ENCODE measurements at regions not wholly inside any gene's neighbourhood (a gene's known extent, or its start where the extent isn't known, plus 50 kb on each side); places are given as distances from the start of the nearest gene placed in this dataset.

GRCh38 chr11:92766698-92767097 lies 202.8 kb upstream of the MTNR1B start:
- Histone ChIP-seq H3K27me3 (no peaks in the 10 kb centered on the region), H3K27ac (no peak overlapping the region), H3K4me3 (peak overlapping the region in 1 of 2 donors; percentile 54), H3K9me3 (no peaks in the 10 kb centered on the region), H3K4me1 (no peaks in the 10 kb centered on the region), H3K36me3 (no peaks in the 10 kb centered on the region)
- intact Hi-C loops (cut with DNase I): no loop called here
- TF ChIP-seq CTCF (IDR thresholded peaks at IDR 0.05): no peak
- no peak for DNase-seq (ENCODE audit: low spot score in 2 of 2)

GRCh38 chr11:92767416-92767815 lies 202.0 kb upstream of the MTNR1B start:
- H3K4me1 ChIP-seq: no peaks in the 10 kb centered on the region
- H3K4me3 ChIP-seq: no peak overlapping the region
- TF ChIP-seq CTCF (IDR thresholded peaks at IDR 0.05): no peak
- no peak overlapping the region for H3K27ac ChIP-seq
- no peaks in the 10 kb centered on the region for H3K36me3 ChIP-seq
- intact Hi-C loops (cut with DNase I): no loop called here
- H3K27me3 ChIP-seq: no peaks in the 10 kb centered on the region
- DNase-seq (ENCODE audit: low spot score in 2 of 2): no peak
- no peaks in the 10 kb centered on the region for H3K9me3 ChIP-seq

- Histone ChIP-seq H3K27ac (no peak overlapping the region), H3K4me1 (no peaks in the 10 kb centered on the region), H3K4me3 (no peak overlapping the region), H3K9me3 (no peaks in the 10 kb centered on the region), H3K27me3 (no peaks in the 10 kb centered on the region), H3K36me3 (no peaks in the 10 kb centered on the region)
- no peak for TF ChIP-seq CTCF (IDR thresholded peaks at IDR 0.05)
- intact Hi-C loops (cut with DNase I): no loop called here
- no peak for DNase-seq (ENCODE audit: low spot score in 2 of 2)
Measured at GRCh38 chr11:92768121-92768840, 201.2 kb upstream of the MTNR1B start.

GRCh38 chr11:92769112-92769511 lies 200.3 kb upstream of the MTNR1B start:
- no peak for DNase-seq (ENCODE audit: low spot score in 2 of 2)
- Histone ChIP-seq H3K4me3 (no peak overlapping the region), H3K27ac (no peak overlapping the region), H3K4me1 (no peaks in the 10 kb centered on the region), H3K27me3 (no peaks in the 10 kb centered on the region), H3K36me3 (no peaks in the 10 kb centered on the region), H3K9me3 (no peaks in the 10 kb centered on the region)
- intact Hi-C loops (cut with DNase I): no loop called here
- no peak for TF ChIP-seq CTCF (IDR thresholded peaks at IDR 0.05)

GRCh38 chr11:92770419-92770818 lies 199.0 kb upstream of the MTNR1B start:
- no peak for TF ChIP-seq CTCF (IDR thresholded peaks at IDR 0.05)
- Histone ChIP-seq H3K27ac (no peak overlapping the region), H3K4me1 (no peaks in the 10 kb centered on the region), H3K36me3 (no peaks in the 10 kb centered on the region), H3K4me3 (no peak overlapping the region), H3K9me3 (no peaks in the 10 kb centered on the region), H3K27me3 (no peaks in the 10 kb centered on the region)
- DNase-seq (ENCODE audit: low spot score in 2 of 2): no peak
- intact Hi-C loops (cut with DNase I): no loop called here

GRCh38 chr11:92770981-92771380 lies 198.5 kb upstream of the MTNR1B start:
- no peaks in the 10 kb centered on the region for H3K4me1 ChIP-seq
- H3K4me3 ChIP-seq: no peak overlapping the region
- no peak for DNase-seq (ENCODE audit: low spot score in 2 of 2)
- no peaks in the 10 kb centered on the region for H3K27me3 ChIP-seq
- no peaks in the 10 kb centered on the region for H3K36me3 ChIP-seq
- H3K27ac ChIP-seq: no peak overlapping the region
- H3K9me3 ChIP-seq: no peaks in the 10 kb centered on the region
- intact Hi-C loops (cut with DNase I): no loop called here
- no peak for TF ChIP-seq CTCF (IDR thresholded peaks at IDR 0.05)

Measured in ascending aorta (tissue), 2 donors.